GM18867 (cell line): ENCODE measurements at regions not wholly inside any gene's neighbourhood (a gene's known extent, or its start where the extent isn't known, plus 50 kb on each side); places are given as distances from the start of the nearest gene placed in this dataset.
"Not testable (repeated sequence)": the region's sequence is repeated elsewhere in the genome, so short reads cannot be mapped to it uniquely, and the experiment has no call there.

Experiments used
- ATAC-seq: cut with Tn5 transposase; IDR thresholded peaks from one replicate; pipeline ENCODE4 v1.9.1; 2021; ENCODE audit warnings: mild to moderate bottlenecking, moderate library complexity; ENCODE audit not compliant: unreplicated experiment

DNA sequence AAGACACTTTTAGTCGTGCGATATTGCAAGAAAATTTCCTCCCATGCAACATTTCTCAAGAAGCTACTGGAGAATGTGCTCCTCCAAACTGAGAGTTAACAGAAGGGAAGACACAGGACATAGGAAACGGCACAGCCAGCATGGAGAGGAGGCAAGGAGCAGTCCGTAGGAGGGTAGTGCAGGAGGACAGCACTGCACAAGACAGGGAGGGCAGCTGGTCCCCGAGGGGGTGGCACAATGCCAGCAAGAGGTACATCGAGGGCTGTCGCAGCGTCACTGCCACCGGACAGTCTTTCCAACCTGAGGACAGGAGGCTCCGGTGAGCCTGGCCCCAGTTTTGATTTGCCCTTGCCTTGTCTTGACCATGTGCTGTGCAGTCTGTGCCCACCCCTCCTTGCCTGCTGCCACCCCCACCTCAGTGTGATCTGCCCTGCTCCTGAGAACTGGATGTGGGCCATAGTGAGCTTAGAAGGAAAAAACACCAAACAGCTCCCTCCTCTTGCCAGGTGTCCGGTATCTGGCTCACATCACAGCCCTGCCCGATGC is 81.6 kb upstream of the LAPTM4A start:
- ATAC-seq = no peak

DNA sequence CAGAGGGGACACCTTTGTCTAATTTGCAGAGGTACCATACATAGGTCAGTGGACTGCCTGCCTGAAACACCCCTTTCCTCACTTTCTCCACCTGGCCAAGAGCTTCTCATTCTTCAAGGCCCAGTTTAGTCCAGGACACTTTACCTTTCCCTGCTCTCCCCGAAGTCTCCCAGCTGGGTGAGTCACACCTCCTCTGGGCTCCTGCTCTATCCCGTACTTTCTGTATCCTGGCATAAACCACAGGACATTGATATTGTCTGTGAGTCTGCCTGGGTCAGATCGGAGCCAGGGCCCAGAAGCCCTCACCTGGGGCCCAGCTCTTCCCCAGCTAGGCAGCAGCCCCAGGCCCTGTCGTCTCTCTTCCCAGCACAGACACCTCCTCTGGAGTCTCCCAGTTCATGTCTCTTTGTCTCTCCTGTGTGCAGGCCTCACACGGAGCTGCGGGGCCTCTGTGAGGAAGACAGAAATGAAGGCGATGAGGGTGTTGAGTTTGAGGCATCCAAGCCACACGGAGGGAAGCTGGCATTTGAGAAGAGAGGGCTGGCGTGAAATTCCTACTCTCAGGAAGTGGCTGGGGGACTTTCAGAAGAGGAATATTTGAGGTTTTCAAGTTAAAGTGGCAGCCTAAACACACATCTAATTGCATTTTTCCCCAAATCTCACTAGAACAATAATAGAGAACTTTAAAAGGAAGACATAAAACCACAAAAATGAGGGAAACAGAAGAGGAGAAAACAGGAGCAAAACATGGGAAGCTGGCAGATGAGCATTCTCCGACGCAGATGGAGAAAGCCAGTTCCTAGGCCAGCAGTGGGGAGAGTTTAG is 79.6 kb upstream of the LAPTM4A start:
- ATAC-seq = no peak

DNA sequence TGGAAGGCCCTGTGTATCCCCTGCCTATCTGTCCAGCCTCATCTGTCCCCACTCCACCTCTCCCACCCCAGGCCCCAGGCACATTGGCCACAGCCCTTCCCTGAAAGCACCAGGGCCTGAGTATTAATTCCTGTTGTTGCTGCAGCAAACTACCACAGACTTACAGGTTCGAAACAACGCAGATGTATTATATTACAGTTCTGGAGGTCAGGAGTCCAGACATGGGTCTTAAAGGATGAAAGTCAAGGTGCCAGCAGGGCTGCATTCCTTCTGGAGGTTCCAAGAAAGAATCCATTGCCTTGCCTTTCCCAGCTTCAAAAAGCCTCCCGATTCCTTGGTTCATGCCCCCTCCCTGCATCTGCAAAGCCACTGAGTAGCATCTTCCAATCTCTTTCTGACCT is 78.7 kb upstream of the LAPTM4A start:
- no peak for ATAC-seq

- ATAC-seq = no peak
These were observed 78.1 kb upstream of the LAPTM4A start for GRCh38 chr2:20129331-20130159.

DNA sequence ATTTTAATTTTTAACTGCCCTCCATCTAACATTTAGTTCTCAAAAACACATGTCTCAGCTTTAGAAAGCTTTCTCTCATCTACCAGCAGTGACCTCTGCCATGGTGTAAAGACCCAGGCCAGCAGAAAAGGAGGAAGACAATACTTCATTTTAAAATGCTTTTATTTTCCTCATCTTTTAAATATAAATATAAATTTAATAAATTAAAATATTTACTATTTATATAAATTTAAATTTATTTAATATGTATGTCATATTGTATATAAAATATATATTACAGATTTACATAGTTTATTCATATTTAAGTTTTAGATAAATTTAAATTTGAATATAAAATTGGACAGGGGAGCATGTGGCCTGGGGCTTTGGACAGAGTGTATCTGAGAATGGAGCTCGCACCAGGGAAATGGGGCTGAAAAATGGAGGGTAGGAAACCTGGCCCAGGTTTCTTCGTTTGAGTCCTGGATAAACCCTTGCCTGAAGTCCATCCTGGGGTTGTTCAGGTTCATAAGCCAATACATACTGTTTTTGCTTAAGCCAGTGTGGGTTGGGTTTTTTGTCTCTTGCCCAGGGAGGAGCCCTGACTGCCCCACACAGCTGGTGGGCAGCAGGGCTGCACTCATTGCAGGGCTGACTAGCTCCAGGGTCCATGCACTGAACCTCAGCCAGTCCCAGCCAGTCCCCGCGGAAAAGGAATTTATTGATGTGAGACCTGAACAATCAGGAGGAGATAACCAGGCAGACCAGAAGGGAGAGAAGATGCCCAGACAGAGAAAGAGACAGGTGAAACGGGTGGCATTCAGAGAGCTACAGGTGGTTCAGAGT is 77.3 kb upstream of the LAPTM4A start:
- ATAC-seq = no peak

GRCh38 chr2:20126469-20126868 is 75.0 kb upstream of the LAPTM4A start:
- no peak for ATAC-seq

DNA sequence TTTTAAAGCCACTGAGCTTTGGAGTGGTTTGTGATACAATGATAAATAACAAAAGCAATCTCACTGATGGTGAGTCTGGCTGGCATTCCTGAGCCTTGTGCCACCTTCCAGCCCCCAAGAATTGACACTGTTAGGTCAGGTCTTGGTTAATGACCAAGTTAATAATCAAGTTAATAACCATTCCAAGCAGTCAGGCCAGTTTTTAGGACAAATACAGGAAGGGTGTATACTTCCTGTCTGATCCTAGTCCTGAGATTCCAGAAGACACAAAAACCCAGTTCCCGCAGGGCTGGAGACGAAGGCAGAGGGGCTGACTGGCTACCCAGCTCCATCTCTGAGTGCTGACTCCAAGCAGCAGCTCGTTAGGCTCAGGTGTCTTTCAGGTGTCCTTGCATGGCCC is 74.6 kb upstream of the LAPTM4A start:
- ATAC-seq = no peak

DNA sequence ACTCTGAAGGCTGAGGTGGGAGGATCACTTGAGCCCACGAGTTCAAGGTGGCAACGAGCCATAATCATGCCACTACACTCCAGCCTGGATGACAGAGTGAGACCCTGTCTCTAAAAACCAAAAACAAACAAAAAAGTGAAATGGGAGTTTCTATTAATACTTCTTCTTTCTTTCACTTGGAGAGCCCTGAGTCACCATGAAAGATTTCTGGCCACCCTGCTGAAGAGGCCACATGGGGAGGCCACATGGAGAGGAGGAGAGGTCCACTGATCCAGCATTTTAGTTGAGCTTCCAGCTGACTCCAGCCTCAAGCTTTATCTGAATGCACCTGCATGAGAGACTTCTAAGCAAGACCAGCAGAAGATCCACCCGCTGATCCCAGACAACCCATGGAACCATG is 74.2 kb upstream of the LAPTM4A start:
- ATAC-seq = no peak

DNA sequence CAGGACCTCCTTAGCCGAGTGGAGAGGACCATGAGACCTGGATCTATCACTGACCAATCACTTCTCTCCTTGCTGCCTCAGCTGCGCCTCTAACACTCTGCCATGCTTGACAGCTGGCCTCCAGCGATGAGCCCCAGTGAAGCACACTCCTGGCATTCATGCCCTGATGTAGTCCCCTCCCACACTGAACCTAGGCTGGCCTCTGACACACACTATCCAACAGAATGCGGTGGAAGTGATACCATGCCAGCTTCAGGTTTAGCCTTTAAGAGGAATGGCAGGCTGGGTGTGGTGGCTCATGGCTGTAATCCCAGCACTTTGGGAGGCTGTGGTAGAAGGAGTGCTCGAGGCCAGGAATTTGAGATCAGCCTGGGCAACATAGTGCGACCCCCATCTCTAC is 73.7 kb upstream of the LAPTM4A start:
- ATAC-seq = no peak

GRCh38 chr2:20123871-20124594 is 72.6 kb upstream of the LAPTM4A start:
- no peak for ATAC-seq

- ATAC-seq = no peak
These were observed 71.4 kb upstream of the LAPTM4A start for GRCh38 chr2:20122864-20123263.

- no peak for ATAC-seq
These were observed 69.4 kb upstream of the LAPTM4A start for GRCh38 chr2:20120569-20121416.

GRCh38 chr2:20118051-20118450 is 66.6 kb upstream of the LAPTM4A start:
- no peak for ATAC-seq

GRCh38 chr2:20115902-20116301 is 64.5 kb upstream of the LAPTM4A start:
- ATAC-seq = no peak

GRCh38 chr2:20115374-20115773 is 63.9 kb upstream of the LAPTM4A start:
- no peak for ATAC-seq

DNA sequence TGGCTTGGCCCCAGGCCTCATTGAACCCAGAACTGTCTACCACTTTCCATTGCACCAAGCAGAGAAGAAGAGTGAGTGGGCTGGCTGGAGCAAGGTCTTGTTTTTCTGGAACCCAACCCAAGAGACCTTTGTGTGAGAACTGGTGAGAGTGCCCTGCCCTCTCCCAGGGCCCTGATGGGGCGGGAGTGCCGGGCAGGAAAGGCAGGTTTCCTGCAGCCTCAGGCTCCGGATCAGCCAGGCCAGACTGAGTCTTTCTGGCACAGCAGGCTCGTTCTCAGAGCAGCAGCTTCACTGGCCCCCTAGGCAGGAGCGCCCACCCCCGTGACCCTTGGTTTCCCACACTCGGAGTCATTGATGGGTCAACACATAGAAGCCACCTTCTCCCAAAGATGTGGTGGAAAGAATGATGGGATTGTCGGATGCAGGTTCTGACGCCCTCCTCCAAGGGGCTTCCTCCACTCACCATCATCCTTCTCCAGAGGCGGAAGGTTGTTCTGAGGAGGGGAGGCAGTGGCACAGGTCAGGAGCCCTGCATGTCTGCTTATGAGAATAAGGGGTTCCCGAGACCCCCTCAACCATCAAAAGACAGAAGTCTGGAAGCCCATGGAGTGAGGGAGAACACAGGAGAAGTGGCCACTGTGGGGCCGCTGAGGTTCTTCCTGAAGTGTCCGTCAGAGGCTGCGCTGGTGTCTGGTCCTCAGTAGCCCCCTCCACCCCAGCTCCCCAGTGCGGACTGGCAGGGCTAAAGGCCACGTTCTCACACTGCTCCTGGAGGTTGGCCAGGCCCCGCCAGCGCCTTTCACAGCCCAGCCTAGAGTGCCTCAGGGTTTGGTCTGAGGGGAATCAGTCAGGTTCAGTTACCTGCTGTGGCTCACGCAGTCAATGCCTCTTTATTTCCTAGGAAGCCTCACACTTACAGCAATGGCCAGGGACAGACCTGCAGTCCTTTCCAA is 62.8 kb upstream of the LAPTM4A start:
- ATAC-seq = no peak

- no peak for ATAC-seq
These were observed 61.8 kb upstream of the LAPTM4A start for GRCh38 chr2:20113004-20113796.

DNA sequence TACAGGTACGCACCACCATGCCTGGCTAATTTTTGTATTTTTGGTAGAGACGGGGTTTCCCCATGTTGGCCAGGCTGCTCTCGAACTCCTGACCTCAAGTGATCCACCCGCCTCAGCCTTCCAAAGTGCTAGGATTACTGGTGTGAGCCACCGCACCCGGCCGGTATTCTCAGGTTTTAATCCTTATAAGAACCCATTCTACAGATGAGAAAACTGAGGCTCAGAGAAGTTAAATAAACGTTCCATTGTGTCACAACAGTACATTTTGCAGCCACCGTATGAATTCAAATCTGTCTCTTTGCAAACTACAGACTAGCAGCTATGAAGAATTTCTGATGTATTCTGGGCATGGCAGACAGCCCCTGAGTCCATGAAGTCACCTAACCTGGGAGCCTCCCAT is 60.9 kb upstream of the LAPTM4A start:
- not testable (repeated sequence) for ATAC-seq
